Activated CD4-positive, alpha-beta memory T cell treated with anti-CD3 and anti-CD28 coated beads, Interleukin-2, amount 10 ng/mL, durations not matched to agents 7 days and 5 days (primary cell): ENCODE measurements at regions not wholly inside any gene's neighbourhood (a gene's known extent, or its start where the extent isn't known, plus 50 kb on each side); places are given as distances from the start of the nearest gene placed in this dataset.
A peak's percentile ranks its signal among the peaks of the same experiment; 100 is the strongest.

ENCODE experiments used
- CTCF ChIA-PET: fragments of 350-600 bp; sonication (Branson Sonifier 250); formaldehyde crosslinking; loops from one replicate; lab custom pipeline; 2021; ENCODE audit warnings: antibody characterized with exemption, inconsistent platforms; lab: Charles Lee
- POLR2A ChIA-PET: fragments of 350-600 bp; sonication (Branson Sonifier 250); formaldehyde crosslinking; loops from one replicate; lab custom pipeline; 2021; ENCODE audit warnings: antibody characterized with exemption; lab: Charles Lee
- DNase-seq: peaks from one replicate; pipeline ENCODE4 v3.0.0-alpha.2; 2020
- H3K27ac Mint-ChIP-seq: one replicate; pipeline ENCODE4 v1.8.0; 2021; ENCODE audit warnings: mild to moderate bottlenecking, mixed read lengths
- H3K27me3 Mint-ChIP-seq: one replicate; pipeline ENCODE4 v1.8.0; 2021; ENCODE audit warnings: mixed read lengths
- H3K36me3 Mint-ChIP-seq: one replicate; pipeline ENCODE4 v1.8.0; 2021; ENCODE audit warnings: low read depth, mixed read lengths
- H3K4me1 Mint-ChIP-seq: one replicate; pipeline ENCODE4 v1.8.0; 2021; ENCODE audit warnings: mixed read lengths
- H3K4me3 Mint-ChIP-seq: one replicate; pipeline ENCODE4 v1.8.0; 2021; ENCODE audit warnings: mild to moderate bottlenecking, mixed read lengths
- H3K9me3 Mint-ChIP-seq: one replicate; pipeline ENCODE4 v1.8.0; 2021; ENCODE audit warnings: mixed read lengths

GRCh38 chr22:46057246-46058090 lies 80.5 kb upstream of the WNT7B start:
- H3K4me1 Mint-ChIP-seq: peaks cover 44% of the 10 kb centered on the region
- H3K9me3 Mint-ChIP-seq: no peaks in the 10 kb centered on the region
- CTCF ChIA-PET: interaction anchor here (0.9 to 1.9 kb wide), 2 partner anchors 21 to 51 kb away, joined by 4 to 5 read pairs; no protein-coding TSS in a partner anchor
- POLR2A ChIA-PET: interaction anchor here (0.5 to 6.7 kb wide), 6 partner anchors 11 to 163 kb away, joined by 3 to 70 read pairs (median 7); no protein-coding TSS in a partner anchor
- peak overlapping the region; percentile 53 for H3K4me3 Mint-ChIP-seq
- peaks cover 11% of the 10 kb centered on the region for H3K36me3 Mint-ChIP-seq
- peak overlapping the region; percentile 90 for H3K27ac Mint-ChIP-seq
- H3K27me3 Mint-ChIP-seq: no peaks in the 10 kb centered on the region
- no peak for DNase-seq

GRCh38 chr22:46058091-46058420 lies 81.1 kb upstream of the WNT7B start:
- ChIA-PET CTCF (interaction anchor here (0.9 to 1.9 kb wide), 2 partner anchors 22 to 52 kb away, joined by 4 to 5 read pairs; no protein-coding TSS in a partner anchor), POLR2A (interaction anchor here (0.5 to 3.0 kb wide), 5 partner anchors 11 to 163 kb away, joined by 3 to 26 read pairs (median 5); no protein-coding TSS in a partner anchor)
- peak overlapping the region; percentile 53 for H3K4me3 Mint-ChIP-seq
- H3K27ac Mint-ChIP-seq: peak overlapping the region; percentile 90
- peaks cover 40% of the 10 kb centered on the region for H3K4me1 Mint-ChIP-seq
- DNase-seq: peak; percentile 60
- peaks cover 2% of the 10 kb centered on the region for H3K27me3 Mint-ChIP-seq
- peaks cover 9% of the 10 kb centered on the region for H3K36me3 Mint-ChIP-seq
- no peaks in the 10 kb centered on the region for H3K9me3 Mint-ChIP-seq

- Mint-ChIP-seq H3K4me3 (peak overlapping the region; percentile 27), H3K27me3 (peaks cover 2% of the 10 kb centered on the region), H3K9me3 (no peaks in the 10 kb centered on the region), H3K4me1 (peaks cover 38% of the 10 kb centered on the region), H3K36me3 (peaks cover 6% of the 10 kb centered on the region), H3K27ac (peak overlapping the region; percentile 77)
- ChIA-PET POLR2A (interaction anchor here (1.0 to 3.0 kb wide), 4 partner anchors 11 to 92 kb away, joined by 3 to 26 read pairs (median 7); partner anchors contain the start of gene PPARA), CTCF (interaction anchor here (0.9 to 1.9 kb wide), 2 partner anchors 22 to 52 kb away, joined by 4 to 5 read pairs; no protein-coding TSS in a partner anchor)
- no peak for DNase-seq
These were observed 81.9 kb upstream of the WNT7B start for GRCh38 chr22:46058591-46059519.

- CTCF ChIA-PET: no interaction called here
- H3K36me3 Mint-ChIP-seq: peaks cover 4% of the 10 kb centered on the region
- no peak overlapping the region for H3K4me3 Mint-ChIP-seq
- POLR2A ChIA-PET: no interaction called here
- peaks cover 2% of the 10 kb centered on the region for H3K27me3 Mint-ChIP-seq
- DNase-seq: no peak
- H3K27ac Mint-ChIP-seq: no peak overlapping the region
- peaks cover 35% of the 10 kb centered on the region for H3K4me1 Mint-ChIP-seq
- no peaks in the 10 kb centered on the region for H3K9me3 Mint-ChIP-seq
These were observed 83.5 kb upstream of the WNT7B start for GRCh38 chr22:46060292-46061123.

- CTCF ChIA-PET: no interaction called here
- no peak overlapping the region for H3K27ac Mint-ChIP-seq
- H3K27me3 Mint-ChIP-seq: peaks cover 2% of the 10 kb centered on the region
- peaks cover 4% of the 10 kb centered on the region for H3K36me3 Mint-ChIP-seq
- H3K4me1 Mint-ChIP-seq: peaks cover 37% of the 10 kb centered on the region
- DNase-seq: no peak
- no peaks in the 10 kb centered on the region for H3K9me3 Mint-ChIP-seq
- POLR2A ChIA-PET: no interaction called here
- H3K4me3 Mint-ChIP-seq: no peak overlapping the region
These were observed 84.2 kb upstream of the WNT7B start for GRCh38 chr22:46061124-46061500.

GRCh38 chr22:46061501-46062231 lies 84.7 kb upstream of the WNT7B start:
- Mint-ChIP-seq H3K27ac (no peak overlapping the region), H3K27me3 (peaks cover 2% of the 10 kb centered on the region), H3K4me3 (no peak overlapping the region), H3K4me1 (peaks cover 35% of the 10 kb centered on the region), H3K36me3 (peaks cover 4% of the 10 kb centered on the region), H3K9me3 (no peaks in the 10 kb centered on the region)
- CTCF ChIA-PET: interaction anchor here (1.9 kb wide), 1 partner anchor 55 kb away, joined by 5 read pairs; no protein-coding TSS in a partner anchor
- POLR2A ChIA-PET: no interaction called here
- DNase-seq: no peak

GRCh38 chr22:46062232-46062615 lies 85.3 kb upstream of the WNT7B start:
- H3K27me3 Mint-ChIP-seq: peaks cover 2% of the 10 kb centered on the region
- no peak overlapping the region for H3K4me3 Mint-ChIP-seq
- POLR2A ChIA-PET: interaction anchor here (0.7 to 0.8 kb wide), 2 partner anchors 9 to 12 kb away, joined by 3 to 5 read pairs; no protein-coding TSS in a partner anchor
- CTCF ChIA-PET: interaction anchor here (1.9 kb wide), 1 partner anchor 56 kb away, joined by 5 read pairs; no protein-coding TSS in a partner anchor
- H3K4me1 Mint-ChIP-seq: peaks cover 35% of the 10 kb centered on the region
- no peaks in the 10 kb centered on the region for H3K9me3 Mint-ChIP-seq
- H3K27ac Mint-ChIP-seq: no peak overlapping the region
- DNase-seq: no peak
- H3K36me3 Mint-ChIP-seq: peaks cover 4% of the 10 kb centered on the region

GRCh38 chr22:46062971-46063631 lies 86.1 kb upstream of the WNT7B start:
- POLR2A ChIA-PET: interaction anchor here (0.7 to 0.8 kb wide), 2 partner anchors 10 to 11 kb away, joined by 3 to 5 read pairs; no protein-coding TSS in a partner anchor

GRCh38 chr22:46063846-46064227 lies 86.5 kb upstream of the PPARA start:
- no peak for DNase-seq
- H3K36me3 Mint-ChIP-seq: peaks cover 4% of the 10 kb centered on the region
- peaks cover 2% of the 10 kb centered on the region for H3K27me3 Mint-ChIP-seq
- H3K4me3 Mint-ChIP-seq: no peak overlapping the region
- H3K9me3 Mint-ChIP-seq: no peaks in the 10 kb centered on the region
- ChIA-PET CTCF (interaction anchor here (1.9 kb wide), 1 partner anchor 58 kb away, joined by 5 read pairs; no protein-coding TSS in a partner anchor), POLR2A (no interaction called here)
- H3K4me1 Mint-ChIP-seq: peaks cover 31% of the 10 kb centered on the region
- no peak overlapping the region for H3K27ac Mint-ChIP-seq

More at GRCh38 chr22:46062971-46063631, 86.1 kb upstream of the WNT7B start:
- Mint-ChIP-seq H3K4me1 (peaks cover 33% of the 10 kb centered on the region), H3K4me3 (no peak overlapping the region), H3K9me3 (no peaks in the 10 kb centered on the region), H3K36me3 (peaks cover 4% of the 10 kb centered on the region), H3K27ac (no peak overlapping the region), H3K27me3 (peaks cover 2% of the 10 kb centered on the region)
- CTCF ChIA-PET: interaction anchor here (1.9 kb wide), 1 partner anchor 57 kb away, joined by 5 read pairs; no protein-coding TSS in a partner anchor
- no peak for DNase-seq

GRCh38 chr22:46064228-46064965 lies 85.9 kb upstream of the PPARA start:
- Mint-ChIP-seq H3K36me3 (peaks cover 4% of the 10 kb centered on the region), H3K9me3 (no peaks in the 10 kb centered on the region), H3K27ac (no peak overlapping the region), H3K4me3 (no peak overlapping the region), H3K4me1 (peaks cover 34% of the 10 kb centered on the region), H3K27me3 (peaks cover 2% of the 10 kb centered on the region)
- CTCF ChIA-PET: no interaction called here
- no peak for DNase-seq
- POLR2A ChIA-PET: no interaction called here
